Keratinocyte (primary cell): ENCODE measurements at regions not wholly inside any gene's neighbourhood (a gene's known extent, or its start where the extent isn't known, plus 50 kb on each side); places are given as distances from the start of the nearest gene placed in this dataset.
A peak's percentile ranks its signal among the peaks of the same experiment; 100 is the strongest.

Experiments
- DNase-seq: peaks from one replicate; pipeline ENCODE4 v3.0.0-alpha.2; 2011; ENCODE audit warnings: low read depth, missing footprints, low spot score
- FAIRE-seq: peaks from 2 replicates; lab custom pipeline; 2011; peaks lifted over from hg19 to GRCh38; lab: Jason Lieb, UNC
- H2AFZ ChIP-seq: 2 replicates; pipeline ENCODE4 v1.6.0; 2012; ENCODE audit warnings: low read length, control low read depth, inconsistent platforms; ENCODE audit not compliant: control insufficient read depth
- H3K27ac ChIP-seq: 2 replicates; pipeline ENCODE4 v1.5.1; 2011; ENCODE audit warnings: low read length; ENCODE audit not compliant: control insufficient read depth, insufficient read depth
- H3K27me3 ChIP-seq: 3 replicates; pipeline ENCODE4 v1.6.0; 2011; ENCODE audit warnings: low read length; ENCODE audit not compliant: control insufficient read depth, insufficient read depth; ENCODE audit errors: extremely low read depth
- H3K36me3 ChIP-seq, 2 experiments: 2 replicates in 1 of 2; 3 replicates in 1 of 2; pipeline ENCODE4 v1.5.1; 2011; ENCODE audit warnings: low read length in 2 of 2, mild to moderate bottlenecking in 1 of 2; ENCODE audit not compliant: control insufficient read depth in 2 of 2, insufficient read depth in 2 of 2; ENCODE audit errors: extremely low read depth in 1 of 2
- H3K4me1 ChIP-seq: 3 replicates; pipeline ENCODE4 v1.5.1; 2011; ENCODE audit warnings: low read length; ENCODE audit not compliant: control insufficient read depth, insufficient read depth; ENCODE audit errors: extremely low read depth
- H3K4me2 ChIP-seq: 3 replicates; pipeline ENCODE4 v1.6.0; 2011; ENCODE audit warnings: low read depth, low read length; ENCODE audit not compliant: control insufficient read depth, insufficient read depth; ENCODE audit errors: extremely low read depth
- H3K4me3 ChIP-seq, 3 experiments: fragments of 200-600 bp in 1 of 3; sonication (generic) in 1 of 3; 2 replicates in 2 of 3; 3 replicates in 1 of 3; pipeline ENCODE4 v1.5.1; 2011 to 2016; ENCODE audit warnings: low read length in 3 of 3, mild to moderate bottlenecking in 3 of 3, control low read depth in 2 of 3, inconsistent platforms in 1 of 3, low read depth in 1 of 3, mixed read lengths in 1 of 3, mixed run types in 1 of 3, moderate library complexity in 1 of 3; ENCODE audit not compliant: control insufficient read depth in 2 of 3, insufficient read depth in 2 of 3; ENCODE audit errors: extremely low read depth in 1 of 3
- H3K79me2 ChIP-seq: 2 replicates; pipeline ENCODE4 v1.6.0; 2012; ENCODE audit warnings: low read length; ENCODE audit not compliant: control insufficient read depth, insufficient read depth
- H3K9ac ChIP-seq: 3 replicates; pipeline ENCODE4 v1.6.0; 2011; ENCODE audit warnings: low read length; ENCODE audit not compliant: control insufficient read depth, insufficient read depth; ENCODE audit errors: extremely low read depth
- H3K9me1 ChIP-seq: 3 replicates; pipeline ENCODE4 v1.6.0; 2011; ENCODE audit warnings: low read length; ENCODE audit not compliant: control insufficient read depth, insufficient read depth; ENCODE audit errors: extremely low read depth
- H3K9me3 ChIP-seq: 2 replicates; pipeline ENCODE4 v1.5.1; 2012; ENCODE audit warnings: low read depth, low read length; ENCODE audit not compliant: control insufficient read depth
- H4K20me1 ChIP-seq: 3 replicates; pipeline ENCODE4 v1.6.0; 2011; ENCODE audit warnings: low read length; ENCODE audit not compliant: control insufficient read depth, insufficient read depth; ENCODE audit errors: extremely low read depth
- EZH2 ChIP-seq: IDR thresholded peaks from one replicate; pipeline ENCODE4 v1.6.1; 2012; ENCODE audit warnings: inconsistent platforms, mild to moderate bottlenecking, low read length, moderate library complexity
- dilution Hi-C: fragments of 300-500 bp; cut with MboI; formaldehyde crosslinking; loops from one replicate; pipeline ENCODE4 v1.7.0; 2020; ENCODE audit warnings: low sequenced_read_pairs; ENCODE audit not compliant: extremely low pct_ligation_motif_present
- TF ChIP-seq, protein P1 (sequence below), 3 experiments: IDR thresholded peaks in 1 of 3; conservative IDR thresholded peaks in 1 of 3; optimal IDR thresholded peaks in 1 of 3; 2 replicates in 2 of 3; 3 replicates in 1 of 3; pipeline versions ENCODE3 to v1.5.1; 2011; ENCODE audit warnings: low read length in 3 of 3, mild to moderate bottlenecking in 3 of 3, moderate library complexity in 2 of 3, control low read depth in 1 of 3, inconsistent platforms in 1 of 3; ENCODE audit not compliant: insufficient read depth in 2 of 3; ENCODE audit errors: extremely low read depth in 1 of 3

DNA sequence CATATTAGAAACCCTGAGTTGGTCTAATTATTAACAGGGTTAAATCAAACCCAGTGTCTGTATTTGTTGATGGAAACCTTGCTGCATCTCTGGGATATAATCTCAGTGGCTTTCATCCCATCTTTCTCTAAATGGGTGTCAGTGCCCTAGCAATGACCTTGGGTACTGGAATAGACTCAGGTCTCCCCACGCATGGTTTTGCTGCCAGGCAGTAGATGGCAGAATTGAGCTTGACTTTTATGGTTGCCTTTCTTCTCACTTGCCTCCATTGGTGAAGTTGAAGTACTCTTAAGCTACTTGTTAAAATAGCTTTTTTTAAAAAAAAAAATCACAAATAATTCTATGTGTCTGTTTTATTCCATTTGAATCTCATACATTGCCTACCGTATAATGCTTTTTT, 81.8 kb upstream of the HMCN1 start:
- no peaks in the 10 kb centered on the region for H3K36me3 ChIP-seq
- no peaks in the 10 kb centered on the region for H3K79me2 ChIP-seq
- no peaks in the 10 kb centered on the region for H3K27me3 ChIP-seq
- H3K4me2 ChIP-seq, result no peak overlapping the region
- H3K27ac ChIP-seq, result no peak overlapping the region
- DNase-seq (no peak), FAIRE-seq (no peak)
- no peaks in the 10 kb centered on the region for H3K9me3 ChIP-seq
- no peak overlapping the region for H3K4me3 ChIP-seq
- TF ChIP-seq, protein P1, sequence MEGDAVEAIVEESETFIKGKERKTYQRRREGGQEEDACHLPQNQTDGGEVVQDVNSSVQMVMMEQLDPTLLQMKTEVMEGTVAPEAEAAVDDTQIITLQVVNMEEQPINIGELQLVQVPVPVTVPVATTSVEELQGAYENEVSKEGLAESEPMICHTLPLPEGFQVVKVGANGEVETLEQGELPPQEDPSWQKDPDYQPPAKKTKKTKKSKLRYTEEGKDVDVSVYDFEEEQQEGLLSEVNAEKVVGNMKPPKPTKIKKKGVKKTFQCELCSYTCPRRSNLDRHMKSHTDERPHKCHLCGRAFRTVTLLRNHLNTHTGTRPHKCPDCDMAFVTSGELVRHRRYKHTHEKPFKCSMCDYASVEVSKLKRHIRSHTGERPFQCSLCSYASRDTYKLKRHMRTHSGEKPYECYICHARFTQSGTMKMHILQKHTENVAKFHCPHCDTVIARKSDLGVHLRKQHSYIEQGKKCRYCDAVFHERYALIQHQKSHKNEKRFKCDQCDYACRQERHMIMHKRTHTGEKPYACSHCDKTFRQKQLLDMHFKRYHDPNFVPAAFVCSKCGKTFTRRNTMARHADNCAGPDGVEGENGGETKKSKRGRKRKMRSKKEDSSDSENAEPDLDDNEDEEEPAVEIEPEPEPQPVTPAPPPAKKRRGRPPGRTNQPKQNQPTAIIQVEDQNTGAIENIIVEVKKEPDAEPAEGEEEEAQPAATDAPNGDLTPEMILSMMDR (optimal IDR thresholded peaks at IDR 0.05 in 1 of 3, IDR thresholded peaks at IDR 0.05 in 1 of 3, conservative IDR thresholded peaks at IDR 0.05 in 1 of 3; ENCODE audit: extremely low read depth in 1 of 3, insufficient read depth in 2 of 3, low read length in 3 of 3), result peak in 2 of 3 experiments; percentile 40 to 57
- TF ChIP-seq EZH2, result no peak
- H2AFZ ChIP-seq, result no peak overlapping the region
- no peak overlapping the region for H3K9ac ChIP-seq
- H4K20me1 ChIP-seq, result no peaks in the 10 kb centered on the region
- no peaks in the 10 kb centered on the region for H3K9me1 ChIP-seq
- H3K4me1 ChIP-seq, result peaks cover 12% of the 10 kb centered on the region
- dilution Hi-C loops, result no loop called here

DNA sequence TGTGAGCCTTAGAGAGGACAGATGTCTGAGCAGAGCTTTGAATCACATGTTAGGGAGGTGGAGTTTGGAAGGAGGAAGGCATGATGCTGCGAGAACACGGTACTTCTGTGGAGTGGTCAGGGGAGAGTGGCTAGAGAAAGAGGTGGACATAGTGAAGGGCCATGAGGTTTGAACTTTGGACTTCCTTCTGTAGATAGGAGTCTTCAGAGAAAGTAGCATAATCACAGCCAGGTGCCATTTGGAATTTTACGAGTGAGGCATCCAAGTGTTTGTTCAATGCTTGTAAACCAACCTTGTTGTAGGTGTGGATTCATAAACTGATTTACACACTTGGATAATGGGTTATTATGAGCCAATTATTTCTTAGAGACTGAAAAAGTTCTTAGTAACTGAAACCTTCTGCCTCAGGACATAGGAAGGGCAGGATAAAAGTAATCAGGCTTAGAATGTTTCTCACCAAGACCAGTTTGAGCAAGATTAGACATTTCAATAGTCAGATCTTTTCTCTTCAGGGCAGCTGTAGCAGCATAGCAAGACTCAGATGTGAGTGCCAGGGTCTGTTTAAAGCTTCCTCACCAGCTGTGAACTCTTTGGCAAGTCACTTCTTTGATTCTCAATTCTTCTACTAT, 83.5 kb upstream of the HMCN1 start:
- no peak for DNase-seq

More for the DNA sequence above, 83.5 kb upstream of the HMCN1 start:
- no peaks in the 10 kb centered on the region for H4K20me1 ChIP-seq
- no peaks in the 10 kb centered on the region for H3K9me3 ChIP-seq
- H3K36me3 ChIP-seq, result no peaks in the 10 kb centered on the region
- no peak overlapping the region for H3K9ac ChIP-seq
- no peaks in the 10 kb centered on the region for H3K79me2 ChIP-seq
- TF ChIP-seq, protein P1 (optimal IDR thresholded peaks at IDR 0.05 in 1 of 3, IDR thresholded peaks at IDR 0.05 in 1 of 3, conservative IDR thresholded peaks at IDR 0.05 in 1 of 3; ENCODE audit: extremely low read depth in 1 of 3, insufficient read depth in 2 of 3, low read length in 3 of 3), result no peak
- TF ChIP-seq EZH2, result no peak
- no peak overlapping the region for H3K4me3 ChIP-seq
- H3K4me2 ChIP-seq, result peak overlapping the region; percentile 0
- H2AFZ ChIP-seq, result peak overlapping the region; percentile 21
- H3K4me1 ChIP-seq, result peaks cover 26% of the 10 kb centered on the region
- FAIRE-seq, result peak; percentile 56
- no peaks in the 10 kb centered on the region for H3K27me3 ChIP-seq
- no peaks in the 10 kb centered on the region for H3K9me1 ChIP-seq
- dilution Hi-C loops, result no loop called here
- no peak overlapping the region for H3K27ac ChIP-seq
